Kidney (tissue), 13 donors: ENCODE measurements at regions not wholly inside any gene's neighbourhood (a gene's known extent, or its start where the extent isn't known, plus 50 kb on each side); places are given as distances from the start of the nearest gene placed in this dataset.
A peak's percentile ranks its signal among the peaks of the same experiment; 100 is the strongest.

Experiments used
- DNase-seq, 5 donors: peaks; one replicate each; pipeline ENCODE4 v3.0.0-alpha.2; 2013 to 2020
- FAIRE-seq: peaks from 2 replicates; lab custom pipeline; 2012; peaks lifted over from hg19 to GRCh38; lab: Jason Lieb, UNC
- H3K27ac ChIP-seq, 2 donors: one replicate each; pipeline ENCODE4 v1.7.0; 2013; ENCODE audit warnings: low read depth in 2 of 2, low read length in 2 of 2, inconsistent platforms in 1 of 2
- H3K27me3 ChIP-seq: one replicate; pipeline ENCODE4 v1.7.1; 2013; ENCODE audit warnings: low read length, inconsistent platforms; ENCODE audit not compliant: control insufficient read depth, insufficient read depth
- H3K36me3 ChIP-seq, 3 donors: one replicate each; pipeline versions ENCODE4 v1.7.0 to v1.7.1; 2013; ENCODE audit warnings: low read length in 3 of 3, control low read depth in 1 of 3, inconsistent platforms in 1 of 3; ENCODE audit not compliant: insufficient read depth in 3 of 3, control insufficient read depth in 2 of 3
- H3K4me1 ChIP-seq, 3 donors: one replicate each; pipeline versions ENCODE4 v1.7.0 to v1.7.1; 2013; ENCODE audit warnings: low read length in 3 of 3, inconsistent platforms in 1 of 3, low read depth in 1 of 3; ENCODE audit not compliant: control insufficient read depth in 2 of 3, insufficient read depth in 2 of 3
- H3K4me3 ChIP-seq, 3 donors: one replicate each; pipeline versions ENCODE4 v1.7.0 to v1.8.1; 2013; ENCODE audit warnings: low read length in 3 of 3, control low read depth in 1 of 3, inconsistent platforms in 1 of 3
- H3K9ac ChIP-seq, 3 donors: one replicate each; pipeline versions ENCODE4 v1.7.0 to v1.7.1; 2013; ENCODE audit warnings: low read length in 3 of 3, control low read depth in 1 of 3, inconsistent platforms in 1 of 3
- H3K9me3 ChIP-seq, 3 donors: one replicate each; pipeline versions ENCODE4 v1.7.0 to v1.7.1; 2013; ENCODE audit warnings: low read length in 3 of 3, control low read depth in 1 of 3, inconsistent platforms in 1 of 3; ENCODE audit not compliant: control insufficient read depth in 2 of 3, insufficient read depth in 1 of 3
- intact Hi-C: fragments of 100-400 bp; cut with DNase I; formaldehyde crosslinking; loops from one replicate; pipeline ENCODE4 v1.11.1; 2022
- TF ChIP-seq, protein P1 (sequence below): IDR thresholded peaks from 3 replicates; pipeline ENCODE4 v1.5.1; 2012; ENCODE audit warnings: mild to moderate bottlenecking, moderate library complexity, borderline replicate concordance; ENCODE audit not compliant: insufficient read depth; ENCODE audit errors: extremely low read depth
- donor health status: control.
- donor health status: control.
- donor health status: control.
- donor health status: control.
- donor health status: control.
- donor health status: DM: yes; HTN: yes; CAD: no.
- donor health status: Normal renal cell carcinoma (clear cell type).

DNA sequence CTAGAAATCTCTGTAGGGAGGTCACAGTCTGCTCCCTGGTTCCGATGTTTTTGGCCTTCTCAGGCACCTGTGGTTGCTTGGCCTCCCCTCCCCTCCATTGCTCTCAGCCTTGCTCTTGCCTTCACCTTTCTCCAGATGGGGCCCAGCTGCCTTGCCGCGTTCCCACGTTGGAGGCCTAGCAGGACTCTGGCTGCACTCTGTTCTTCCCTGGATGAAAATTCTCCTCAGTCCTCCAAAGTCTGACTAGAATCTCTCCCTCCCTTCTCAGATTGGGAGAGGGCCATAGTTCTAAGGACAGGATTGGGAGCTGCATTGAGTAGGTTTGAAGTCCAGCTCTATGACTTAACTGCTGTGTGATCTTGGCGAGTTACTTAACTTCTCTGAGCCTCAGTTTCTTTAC is 213.7 kb upstream of the HABP2 start:
- Histone ChIP-seq H3K9ac (no peak overlapping the region), H3K4me3 (no peak overlapping the region), H3K27ac (no peak overlapping the region), H3K9me3 (no peaks in the 10 kb centered on the region), H3K4me1 (no peaks in the 10 kb centered on the region), H3K27me3 (no peaks in the 10 kb centered on the region), H3K36me3 (no peaks in the 10 kb centered on the region)
- intact Hi-C loops, result no loop called here
- DNase-seq (no peak), FAIRE-seq (no peak)
- TF ChIP-seq, protein P1, sequence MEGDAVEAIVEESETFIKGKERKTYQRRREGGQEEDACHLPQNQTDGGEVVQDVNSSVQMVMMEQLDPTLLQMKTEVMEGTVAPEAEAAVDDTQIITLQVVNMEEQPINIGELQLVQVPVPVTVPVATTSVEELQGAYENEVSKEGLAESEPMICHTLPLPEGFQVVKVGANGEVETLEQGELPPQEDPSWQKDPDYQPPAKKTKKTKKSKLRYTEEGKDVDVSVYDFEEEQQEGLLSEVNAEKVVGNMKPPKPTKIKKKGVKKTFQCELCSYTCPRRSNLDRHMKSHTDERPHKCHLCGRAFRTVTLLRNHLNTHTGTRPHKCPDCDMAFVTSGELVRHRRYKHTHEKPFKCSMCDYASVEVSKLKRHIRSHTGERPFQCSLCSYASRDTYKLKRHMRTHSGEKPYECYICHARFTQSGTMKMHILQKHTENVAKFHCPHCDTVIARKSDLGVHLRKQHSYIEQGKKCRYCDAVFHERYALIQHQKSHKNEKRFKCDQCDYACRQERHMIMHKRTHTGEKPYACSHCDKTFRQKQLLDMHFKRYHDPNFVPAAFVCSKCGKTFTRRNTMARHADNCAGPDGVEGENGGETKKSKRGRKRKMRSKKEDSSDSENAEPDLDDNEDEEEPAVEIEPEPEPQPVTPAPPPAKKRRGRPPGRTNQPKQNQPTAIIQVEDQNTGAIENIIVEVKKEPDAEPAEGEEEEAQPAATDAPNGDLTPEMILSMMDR, result no peak

DNA sequence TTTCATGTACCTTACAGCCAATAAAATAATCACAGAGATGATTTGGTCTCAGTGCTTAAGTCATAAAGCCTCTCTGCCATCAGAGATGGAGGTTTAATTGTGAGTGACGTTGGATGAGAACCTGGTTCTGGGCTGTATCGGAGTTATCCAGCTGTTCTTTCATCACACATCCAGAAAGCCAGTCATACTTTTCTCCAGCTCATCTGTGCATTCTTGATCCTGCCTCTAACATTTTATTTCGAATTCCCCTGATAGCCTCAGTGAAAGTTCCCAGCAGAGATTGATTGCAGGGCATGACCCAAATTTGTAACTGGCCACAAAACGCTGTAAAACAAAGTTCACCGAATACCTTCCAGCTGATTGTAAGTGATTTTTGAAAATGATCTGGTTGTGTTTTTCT is 212.6 kb upstream of the HABP2 start:
- FAIRE-seq, result no peak
- Histone ChIP-seq H3K27ac (no peak overlapping the region), H3K4me3 (no peak overlapping the region), H3K27me3 (no peaks in the 10 kb centered on the region), H3K9ac (no peak overlapping the region), H3K4me1 (no peaks in the 10 kb centered on the region), H3K9me3 (no peaks in the 10 kb centered on the region), H3K36me3 (no peaks in the 10 kb centered on the region)
- intact Hi-C loops, result no loop called here
- TF ChIP-seq, protein P1, result no peak
- peak in 1 of 5 donors; percentile 33 for DNase-seq

DNA sequence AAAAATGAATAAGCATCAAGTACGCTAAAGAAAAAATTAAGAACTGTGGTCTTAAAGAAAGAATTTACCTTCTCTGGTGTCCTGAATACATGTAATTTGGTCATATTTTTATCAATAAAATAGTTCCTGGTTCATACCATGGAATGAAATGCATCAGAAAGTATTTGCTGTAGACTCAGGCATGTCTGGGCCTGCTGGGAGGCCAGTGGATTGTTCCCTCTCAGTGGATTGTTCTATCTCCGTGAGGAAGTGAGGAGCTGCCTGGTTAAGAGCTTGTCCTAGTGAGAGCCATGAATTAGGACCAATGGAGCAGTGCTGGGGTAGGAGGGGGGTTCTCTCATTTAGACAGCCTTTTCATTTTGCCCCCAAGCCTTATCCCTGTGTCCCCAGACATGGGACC is 211.7 kb upstream of the HABP2 start:
- Histone ChIP-seq H3K36me3 (no peaks in the 10 kb centered on the region), H3K4me1 (no peaks in the 10 kb centered on the region), H3K27me3 (no peaks in the 10 kb centered on the region), H3K9me3 (no peaks in the 10 kb centered on the region), H3K9ac (no peak overlapping the region), H3K4me3 (no peak overlapping the region), H3K27ac (no peak overlapping the region)
- no peak for DNase-seq
- TF ChIP-seq, protein P1, result no peak
- intact Hi-C loops, result no loop called here
- no peak for FAIRE-seq
